ENCODE measurements at regions not wholly inside any gene's neighbourhood (a gene's known extent, or its start where the extent isn't known, plus 50 kb on each side); places are given as distances from the start of the nearest gene placed in this dataset.

DNA sequence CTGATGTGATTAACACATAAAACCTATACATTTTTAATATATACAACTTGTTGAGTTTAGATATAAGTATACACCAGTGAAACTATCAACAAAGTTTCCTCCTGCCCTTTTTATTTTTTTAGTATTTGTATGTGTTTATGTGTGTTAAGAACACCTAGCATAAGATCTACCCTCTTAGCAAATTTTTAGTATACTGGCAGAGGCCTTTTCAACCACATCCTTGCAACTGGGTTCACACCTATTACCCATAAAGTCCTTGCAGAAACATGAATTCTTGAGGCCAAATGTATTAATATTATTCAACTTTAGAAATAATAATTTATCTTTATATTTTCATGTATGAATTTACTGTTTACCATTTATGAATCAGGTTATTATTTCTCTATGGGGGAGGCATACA lies 119.7 kb upstream of the CRIM1 start:
- no peak for TF ChIP-seq POLR2A (IDR thresholded peaks at IDR 0.05)
- TF ChIP-seq, protein P1, sequence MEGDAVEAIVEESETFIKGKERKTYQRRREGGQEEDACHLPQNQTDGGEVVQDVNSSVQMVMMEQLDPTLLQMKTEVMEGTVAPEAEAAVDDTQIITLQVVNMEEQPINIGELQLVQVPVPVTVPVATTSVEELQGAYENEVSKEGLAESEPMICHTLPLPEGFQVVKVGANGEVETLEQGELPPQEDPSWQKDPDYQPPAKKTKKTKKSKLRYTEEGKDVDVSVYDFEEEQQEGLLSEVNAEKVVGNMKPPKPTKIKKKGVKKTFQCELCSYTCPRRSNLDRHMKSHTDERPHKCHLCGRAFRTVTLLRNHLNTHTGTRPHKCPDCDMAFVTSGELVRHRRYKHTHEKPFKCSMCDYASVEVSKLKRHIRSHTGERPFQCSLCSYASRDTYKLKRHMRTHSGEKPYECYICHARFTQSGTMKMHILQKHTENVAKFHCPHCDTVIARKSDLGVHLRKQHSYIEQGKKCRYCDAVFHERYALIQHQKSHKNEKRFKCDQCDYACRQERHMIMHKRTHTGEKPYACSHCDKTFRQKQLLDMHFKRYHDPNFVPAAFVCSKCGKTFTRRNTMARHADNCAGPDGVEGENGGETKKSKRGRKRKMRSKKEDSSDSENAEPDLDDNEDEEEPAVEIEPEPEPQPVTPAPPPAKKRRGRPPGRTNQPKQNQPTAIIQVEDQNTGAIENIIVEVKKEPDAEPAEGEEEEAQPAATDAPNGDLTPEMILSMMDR (IDR thresholded peaks at IDR 0.05): no peak
- TF ChIP-seq POLR2AphosphoS5 (IDR thresholded peaks at IDR 0.05): no peak
